ENCODE measurements at regions not wholly inside any gene's neighbourhood (a gene's known extent, or its start where the extent isn't known, plus 50 kb on each side); places are given as distances from the start of the nearest gene placed in this dataset.

- no peak for TF ChIP-seq CTCF (IDR thresholded peaks at IDR 0.05)
- TF ChIP-seq POLR2A (IDR thresholded peaks at IDR 0.05) = no peak
Observed at GRCh38 chr10:4733843-4734224, 92.2 kb upstream of the AKR1E2 start.
